CD4-positive, alpha-beta memory T cell (primary cell): ENCODE measurements at regions not wholly inside any gene's neighbourhood (a gene's known extent, or its start where the extent isn't known, plus 50 kb on each side); places are given as distances from the start of the nearest gene placed in this dataset.

Experiments
- CTCF ChIA-PET: fragments of 350-600 bp; sonication (Branson Sonifier 250); formaldehyde crosslinking; loops from one replicate; lab custom pipeline; 2021; ENCODE audit warnings: inconsistent platforms; ENCODE audit not compliant: partially characterized antibody; lab: Charles Lee
- POLR2A ChIA-PET: fragments of 350-600 bp; sonication (Branson Sonifier 250); formaldehyde crosslinking; loops from one replicate; lab custom pipeline; 2021; ENCODE audit not compliant: partially characterized antibody; lab: Charles Lee
- DNase-seq, 5 donors: peaks; one replicate each; pipeline versions ENCODE4 v3.0.0 to v3.0.0-alpha.2; 2020 to 2022; ENCODE audit warnings: mixed read lengths in 1 of 5
- H3K27ac ChIP-seq: one replicate; pipeline ENCODE4 v1.7.0; 2013; ENCODE audit warnings: low read depth, low read length
- H3K27me3 ChIP-seq: 2 replicates; pipeline ENCODE4 v1.7.0; 2013; ENCODE audit warnings: mild to moderate bottlenecking, low read length, moderate library complexity; ENCODE audit not compliant: insufficient read depth
- H3K36me3 ChIP-seq: 2 replicates; pipeline ENCODE4 v1.7.0; 2013; ENCODE audit warnings: mild to moderate bottlenecking, low read length, moderate library complexity; ENCODE audit not compliant: insufficient read depth
- H3K4me1 ChIP-seq: 2 replicates; pipeline ENCODE4 v1.7.0; 2013; ENCODE audit warnings: mild to moderate bottlenecking, low read length, moderate library complexity; ENCODE audit not compliant: insufficient read depth
- H3K4me3 ChIP-seq, 2 donors: one replicate each; pipeline ENCODE4 v1.7.0; 2013; ENCODE audit warnings: low read length in 2 of 2, mild to moderate bottlenecking in 1 of 2
- H3K9me3 ChIP-seq, 2 donors: one replicate each; pipeline ENCODE4 v1.7.0; 2013; ENCODE audit warnings: low read length in 2 of 2, control low read depth in 1 of 2; ENCODE audit not compliant: control insufficient read depth in 1 of 2
- H3K27ac Mint-ChIP-seq, 7 donors: one replicate each; pipeline ENCODE4 v1.8.0; 2020 to 2021; ENCODE audit warnings: mixed read lengths in 7 of 7, mild to moderate bottlenecking in 6 of 7, inconsistent platforms in 3 of 7, moderate library complexity in 3 of 7
- H3K27me3 Mint-ChIP-seq, 2 donors: one replicate each; pipeline ENCODE4 v1.8.0; 2020 to 2021; ENCODE audit warnings: mixed read lengths in 2 of 2
- H3K36me3 Mint-ChIP-seq, 2 donors: one replicate each; pipeline ENCODE4 v1.8.0; 2020 to 2021; ENCODE audit warnings: mixed read lengths in 2 of 2, inconsistent platforms in 1 of 2, mild to moderate bottlenecking in 1 of 2
- H3K4me1 Mint-ChIP-seq, 4 donors: one replicate each; pipeline ENCODE4 v1.8.0; 2020 to 2021; ENCODE audit warnings: mixed read lengths in 4 of 4, mild to moderate bottlenecking in 1 of 4
- H3K4me3 Mint-ChIP-seq, 8 donors: one replicate each; pipeline ENCODE4 v1.8.0; 2020 to 2021; ENCODE audit warnings: mixed read lengths in 8 of 8, mild to moderate bottlenecking in 7 of 8, moderate library complexity in 6 of 8, inconsistent platforms in 3 of 8
- H3K9me3 Mint-ChIP-seq, 8 donors: one replicate each; pipeline ENCODE4 v1.8.0; 2020 to 2021; ENCODE audit warnings: mixed read lengths in 8 of 8, mild to moderate bottlenecking in 5 of 8, inconsistent platforms in 3 of 8, moderate library complexity in 1 of 8
- intact Hi-C: fragments of 100-400 bp; cut with micrococcal nuclease; formaldehyde crosslinking; loops from one replicate; pipeline ENCODE4 v1.15.1; 2023

DNA sequence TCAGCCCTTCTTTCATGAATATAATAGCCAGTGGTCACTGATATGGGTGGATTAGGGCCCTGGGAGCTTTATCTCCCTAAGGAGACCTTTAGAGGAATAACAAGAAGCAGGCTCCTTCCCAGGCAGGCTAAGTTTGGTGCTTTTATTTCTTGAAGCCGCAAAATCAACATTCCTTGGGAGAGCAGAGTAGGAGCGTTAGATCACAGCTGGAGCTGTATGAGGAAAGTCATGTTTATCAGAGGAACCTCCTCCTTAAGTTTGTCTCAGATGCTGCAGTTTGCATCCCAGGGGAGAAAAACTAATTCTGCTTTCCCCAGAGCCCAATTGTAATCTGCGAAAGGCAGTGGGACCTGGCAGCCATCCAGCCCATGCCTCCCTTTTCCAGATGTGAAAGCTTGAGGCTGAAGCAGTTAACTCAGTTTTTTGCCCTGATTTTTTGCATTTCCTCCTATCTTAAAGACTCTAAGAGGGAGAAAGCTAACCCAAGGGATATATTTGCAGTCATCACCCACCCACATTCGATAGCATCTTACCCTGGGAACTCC lies 186.0 kb upstream of the FRMPD4 start:
- H3K27ac ChIP-seq: no peak overlapping the region
- no peaks in the 10 kb centered on the region for H3K36me3 ChIP-seq
- DNase-seq: no peak
- H3K27me3 Mint-ChIP-seq: peaks cover 0 to 3% of the 10 kb centered on the region in 2 donors
- H3K9me3 ChIP-seq: no peaks in the 10 kb centered on the region
- no peaks in the 10 kb centered on the region for H3K36me3 Mint-ChIP-seq
- H3K27ac Mint-ChIP-seq: no peak overlapping the region
- H3K4me3 Mint-ChIP-seq: no peak overlapping the region
- H3K4me1 ChIP-seq: no peaks in the 10 kb centered on the region
- peaks cover 0 to 11% (median 0%) of the 10 kb centered on the region in 8 donors for H3K9me3 Mint-ChIP-seq
- no peaks in the 10 kb centered on the region for H3K27me3 ChIP-seq
- ChIA-PET POLR2A (no interaction called here), CTCF (no interaction called here)
- intact Hi-C loops: no loop called here
- no peak overlapping the region for H3K4me3 ChIP-seq
- H3K4me1 Mint-ChIP-seq: no peaks in the 10 kb centered on the region

DNA sequence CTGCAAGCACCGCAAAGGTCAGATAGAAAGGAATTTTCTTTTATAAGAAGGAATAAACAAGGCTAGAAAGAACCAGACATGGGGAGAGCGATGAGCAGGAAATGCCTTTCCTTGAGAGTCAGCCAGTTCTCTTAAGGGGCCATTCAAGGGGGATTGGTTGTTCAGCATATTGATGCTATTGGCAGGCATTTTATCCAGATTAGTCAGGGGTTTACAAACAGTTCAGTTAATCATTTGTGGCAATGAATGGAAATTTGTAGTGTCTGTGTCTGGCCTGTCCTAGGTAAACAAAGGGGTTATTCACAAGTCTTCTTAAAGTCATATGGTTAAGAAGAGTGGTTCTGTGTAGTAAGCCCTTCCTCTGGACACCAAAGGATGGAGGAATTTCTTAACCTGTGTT lies 184.7 kb upstream of the FRMPD4 start:
- Mint-ChIP-seq H3K4me3 (no peak overlapping the region), H3K27ac (no peak overlapping the region), H3K27me3 (peaks cover 0 to 3% of the 10 kb centered on the region in 2 donors), H3K36me3 (no peaks in the 10 kb centered on the region), H3K4me1 (no peaks in the 10 kb centered on the region), H3K9me3 (peaks cover 0 to 8% (median 1%) of the 10 kb centered on the region in 8 donors)
- Histone ChIP-seq H3K4me3 (no peak overlapping the region), H3K27me3 (no peaks in the 10 kb centered on the region), H3K36me3 (no peaks in the 10 kb centered on the region), H3K4me1 (no peaks in the 10 kb centered on the region), H3K9me3 (no peaks in the 10 kb centered on the region), H3K27ac (no peak overlapping the region)
- no peak for DNase-seq
- ChIA-PET CTCF (no interaction called here), POLR2A (no interaction called here)
- intact Hi-C loops: no loop called here

DNA sequence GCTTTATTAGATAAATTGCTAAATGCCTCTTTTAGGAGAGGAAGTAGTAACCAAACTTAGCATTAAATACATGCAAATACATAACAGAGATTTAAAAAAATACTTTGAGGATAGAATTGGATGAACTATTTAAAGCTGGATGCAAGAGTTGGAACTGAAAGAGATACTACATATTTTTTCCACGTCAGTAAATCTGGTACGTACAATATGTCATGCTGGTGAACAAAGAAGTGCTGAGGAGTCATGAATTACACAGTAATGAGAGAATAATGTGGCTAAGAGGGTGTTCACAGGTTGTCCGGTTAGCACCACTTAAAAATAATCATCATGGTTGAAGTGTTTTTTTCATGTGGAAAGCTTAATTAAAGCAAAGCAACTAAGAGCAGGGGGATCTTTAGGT lies 184.1 kb upstream of the FRMPD4 start:
- intact Hi-C loops: no loop called here

DNA sequence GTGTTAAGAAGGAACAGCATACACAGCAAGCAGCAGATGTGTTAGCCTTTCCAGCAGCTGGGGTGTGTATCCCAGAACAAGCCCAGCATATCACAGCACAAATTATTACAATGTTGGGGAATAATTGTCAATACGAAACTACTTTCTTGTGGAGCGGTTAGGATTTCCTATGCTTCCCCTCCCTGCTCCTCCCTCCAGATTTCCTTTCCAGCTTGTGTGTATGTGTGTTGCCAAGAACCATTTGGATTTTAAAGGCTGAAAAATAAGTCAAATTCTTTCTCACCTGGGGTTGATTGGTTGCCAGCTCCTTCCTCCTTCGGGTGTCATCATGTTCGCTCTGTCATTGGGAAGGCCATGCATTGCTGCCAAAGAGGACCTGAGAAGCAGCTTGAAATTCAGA lies 178.2 kb upstream of the FRMPD4 start:
- H3K27ac ChIP-seq: no peak overlapping the region
- ChIA-PET CTCF (no interaction called here), POLR2A (no interaction called here)
- H3K27me3 ChIP-seq: no peaks in the 10 kb centered on the region
- no peaks in the 10 kb centered on the region for H3K36me3 Mint-ChIP-seq
- H3K4me3 Mint-ChIP-seq: no peak overlapping the region
- H3K4me1 ChIP-seq: no peaks in the 10 kb centered on the region
- H3K9me3 ChIP-seq: no peaks in the 10 kb centered on the region
- peaks cover 0 to 4% (median 0%) of the 10 kb centered on the region in 8 donors for H3K9me3 Mint-ChIP-seq
- no peak overlapping the region for H3K4me3 ChIP-seq
- H3K27ac Mint-ChIP-seq: no peak overlapping the region
- H3K36me3 ChIP-seq: no peaks in the 10 kb centered on the region
- DNase-seq: no peak
- no peaks in the 10 kb centered on the region for H3K27me3 Mint-ChIP-seq
- no peaks in the 10 kb centered on the region for H3K4me1 Mint-ChIP-seq
- intact Hi-C loops: no loop called here

More for the DNA sequence above, 184.1 kb upstream of the FRMPD4 start:
- Histone ChIP-seq H3K4me1 (no peaks in the 10 kb centered on the region), H3K27me3 (no peaks in the 10 kb centered on the region), H3K4me3 (no peak overlapping the region), H3K27ac (no peak overlapping the region), H3K36me3 (no peaks in the 10 kb centered on the region), H3K9me3 (no peaks in the 10 kb centered on the region)
- no peaks in the 10 kb centered on the region for H3K36me3 Mint-ChIP-seq
- CTCF ChIA-PET: no interaction called here
- no peak overlapping the region for H3K4me3 Mint-ChIP-seq
- H3K27ac Mint-ChIP-seq: no peak overlapping the region
- H3K9me3 Mint-ChIP-seq: peaks cover 0 to 5% (median 1%) of the 10 kb centered on the region in 8 donors
- no peak for DNase-seq
- no peaks in the 10 kb centered on the region for H3K4me1 Mint-ChIP-seq
- POLR2A ChIA-PET: no interaction called here
- H3K27me3 Mint-ChIP-seq: peaks cover 0 to 2% of the 10 kb centered on the region in 2 donors

DNA sequence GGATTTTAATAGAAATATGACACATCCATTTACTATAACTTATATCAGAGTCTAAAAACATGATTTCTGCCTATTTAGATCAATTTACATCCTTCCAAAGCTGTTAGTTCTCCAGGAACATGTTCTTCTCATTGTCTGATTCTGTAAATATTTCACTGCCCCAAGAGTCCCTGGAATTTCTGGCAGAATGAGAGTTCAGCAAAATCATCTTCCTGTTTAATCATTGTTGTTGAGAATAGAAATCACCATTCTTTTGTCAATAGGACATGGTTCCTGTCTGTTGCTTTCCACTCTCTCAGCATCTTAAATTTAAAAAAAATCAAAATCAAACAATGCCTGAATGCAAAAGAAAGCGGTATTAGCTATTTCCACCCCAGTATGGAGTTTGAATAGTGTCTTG lies 172.8 kb upstream of the FRMPD4 start:
- Mint-ChIP-seq H3K27ac (no peak overlapping the region), H3K36me3 (no peaks in the 10 kb centered on the region), H3K9me3 (peaks cover 0 to 2% (median 0%) of the 10 kb centered on the region in 8 donors), H3K4me1 (no peaks in the 10 kb centered on the region), H3K4me3 (no peak overlapping the region), H3K27me3 (no peaks in the 10 kb centered on the region)
- H3K27me3 ChIP-seq: no peaks in the 10 kb centered on the region
- H3K36me3 ChIP-seq: no peaks in the 10 kb centered on the region
- CTCF ChIA-PET: no interaction called here
- H3K27ac ChIP-seq: no peak overlapping the region
- H3K9me3 ChIP-seq: no peaks in the 10 kb centered on the region
- DNase-seq: no peak
- no peaks in the 10 kb centered on the region for H3K4me1 ChIP-seq
- POLR2A ChIA-PET: no interaction called here
- no peak overlapping the region for H3K4me3 ChIP-seq
- intact Hi-C loops: no loop called here

DNA sequence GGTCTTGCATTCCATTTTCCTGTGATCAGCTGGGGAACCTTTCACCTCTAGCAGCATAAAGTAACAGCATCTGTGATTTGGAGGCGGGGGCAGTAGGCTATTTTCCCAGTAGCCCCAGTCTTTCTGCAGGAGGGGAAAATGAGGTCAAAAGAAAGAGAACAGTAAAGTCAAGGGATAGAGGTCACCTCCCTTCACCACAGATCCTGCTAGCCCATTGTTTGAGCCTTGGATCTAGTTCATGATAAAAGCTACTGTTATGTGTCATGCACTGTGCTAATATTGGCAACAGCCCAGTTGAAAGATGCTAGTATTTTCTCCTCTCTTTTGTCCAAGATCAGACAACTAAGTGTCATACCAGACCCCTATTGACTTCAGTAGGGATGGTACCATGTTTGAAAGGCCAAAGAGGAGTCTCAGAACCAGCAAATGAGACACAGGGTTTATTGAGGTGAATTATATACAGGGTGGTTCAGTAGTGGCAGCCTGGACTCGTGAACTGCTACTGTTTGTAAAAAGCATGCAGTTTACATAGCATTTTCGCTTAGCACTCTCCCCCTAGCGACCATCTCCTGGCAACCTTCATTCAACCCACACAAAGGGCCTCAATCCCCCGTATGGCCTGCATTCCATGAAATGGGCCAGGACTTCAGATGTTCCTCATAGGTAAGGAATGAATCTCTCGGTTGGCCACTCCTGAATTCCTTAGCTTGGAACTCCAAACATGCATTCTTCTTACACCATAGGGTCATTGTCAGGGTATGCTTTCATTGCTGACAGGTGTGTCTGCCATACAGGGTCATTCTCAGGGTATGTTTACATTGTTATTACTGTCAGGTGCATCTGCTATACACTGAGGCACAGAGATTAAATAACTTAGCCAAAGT lies 170.0 kb upstream of the FRMPD4 start:
- DNase-seq: no peak
- Mint-ChIP-seq H3K27me3 (no peaks in the 10 kb centered on the region), H3K36me3 (no peaks in the 10 kb centered on the region), H3K9me3 (peaks cover 0 to 2% (median 0%) of the 10 kb centered on the region in 8 donors), H3K27ac (no peak overlapping the region), H3K4me1 (no peaks in the 10 kb centered on the region), H3K4me3 (no peak overlapping the region)
- CTCF ChIA-PET: interaction anchor here (0.6 kb wide), 1 partner anchor 1237 kb away, joined by 3 read pairs; no protein-coding TSS in a partner anchor
- H3K27me3 ChIP-seq: no peaks in the 10 kb centered on the region
- no peaks in the 10 kb centered on the region for H3K4me1 ChIP-seq
- no peaks in the 10 kb centered on the region for H3K9me3 ChIP-seq
- POLR2A ChIA-PET: no interaction called here
- intact Hi-C loops: no loop called here
- no peak overlapping the region for H3K27ac ChIP-seq
- no peak overlapping the region for H3K4me3 ChIP-seq
- H3K36me3 ChIP-seq: no peaks in the 10 kb centered on the region

DNA sequence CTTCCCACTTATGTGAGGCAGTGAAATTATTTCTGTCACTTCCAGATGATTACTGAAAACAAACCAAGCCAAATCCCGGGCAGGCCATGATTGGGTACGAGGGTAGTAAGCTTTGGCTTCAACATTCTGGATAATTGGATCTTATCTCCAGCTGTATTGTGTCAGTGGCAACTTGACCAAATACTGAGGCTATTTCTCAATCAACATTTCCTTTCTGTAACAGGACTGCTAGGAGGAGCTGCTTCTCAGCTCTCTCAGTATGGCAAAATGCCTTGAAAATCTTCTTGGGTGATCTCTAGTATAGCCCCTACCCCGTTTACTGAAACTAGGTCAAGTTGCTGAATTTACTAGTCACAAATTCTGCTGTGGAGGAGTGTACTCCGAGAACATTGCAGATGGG lies 169.3 kb upstream of the FRMPD4 start:
- Mint-ChIP-seq H3K4me1 (no peaks in the 10 kb centered on the region), H3K27me3 (no peaks in the 10 kb centered on the region), H3K4me3 (no peak overlapping the region), H3K9me3 (peaks cover 0 to 2% (median 0%) of the 10 kb centered on the region in 8 donors), H3K36me3 (no peaks in the 10 kb centered on the region), H3K27ac (no peak overlapping the region)
- intact Hi-C loops: no loop called here
- Histone ChIP-seq H3K9me3 (no peaks in the 10 kb centered on the region), H3K27ac (no peak overlapping the region), H3K4me3 (no peak overlapping the region), H3K27me3 (no peaks in the 10 kb centered on the region), H3K36me3 (no peaks in the 10 kb centered on the region), H3K4me1 (no peaks in the 10 kb centered on the region)
- ChIA-PET POLR2A (no interaction called here), CTCF (no interaction called here)
- DNase-seq: no peak
